HAP-1 (cell line): ENCODE measurements at regions not wholly inside any gene's neighbourhood (a gene's known extent, or its start where the extent isn't known, plus 50 kb on each side); places are given as distances from the start of the nearest gene placed in this dataset.
"Not testable (repeated sequence)": the region's sequence is repeated elsewhere in the genome, so short reads cannot be mapped to it uniquely, and the experiment has no call there.

Experiments
- DNase-seq, 2 experiments: peaks; one replicate each; pipeline ENCODE4 v3.0.0-alpha.2; 2016 to 2020; ENCODE audit warnings: low spot score in 2 of 2
- H3K27me3 ChIP-seq: fragments of 250-450 bp; sonication (Bioruptor Pico); 2 replicates; pipeline ENCODE4 v1.5.1; 2020; ENCODE audit warnings: low read depth, mild to moderate bottlenecking, moderate library complexity
- H3K36me3 ChIP-seq: fragments of 250-450 bp; sonication (Bioruptor Pico); replicated peaks from 2 replicates; pipeline ENCODE4 v1.5.1; 2020; ENCODE audit warnings: mild to moderate bottlenecking
- H3K4me1 ChIP-seq: fragments of 250-450 bp; sonication (Bioruptor Pico); 2 replicates; pipeline ENCODE4 v1.5.1; 2020; ENCODE audit warnings: mild to moderate bottlenecking
- H3K4me3 ChIP-seq: fragments of 250-450 bp; sonication (Bioruptor Pico); 2 replicates; pipeline ENCODE4 v1.5.1; 2020; ENCODE audit warnings: mild to moderate bottlenecking, moderate library complexity
- H3K9me3 ChIP-seq: fragments of 250-450 bp; sonication (Bioruptor Pico); 2 replicates; pipeline ENCODE4 v1.5.1; 2020; ENCODE audit warnings: mild to moderate bottlenecking, moderate library complexity
- in situ Hi-C: fragments of 300-500 bp; cut with MboI; formaldehyde crosslinking; loops from 3 replicates; pipeline ENCODE4 v1.14.3; 2020; ENCODE audit warnings: low sequenced_read_pairs, inconsistent platforms, mixed read lengths

DNA sequence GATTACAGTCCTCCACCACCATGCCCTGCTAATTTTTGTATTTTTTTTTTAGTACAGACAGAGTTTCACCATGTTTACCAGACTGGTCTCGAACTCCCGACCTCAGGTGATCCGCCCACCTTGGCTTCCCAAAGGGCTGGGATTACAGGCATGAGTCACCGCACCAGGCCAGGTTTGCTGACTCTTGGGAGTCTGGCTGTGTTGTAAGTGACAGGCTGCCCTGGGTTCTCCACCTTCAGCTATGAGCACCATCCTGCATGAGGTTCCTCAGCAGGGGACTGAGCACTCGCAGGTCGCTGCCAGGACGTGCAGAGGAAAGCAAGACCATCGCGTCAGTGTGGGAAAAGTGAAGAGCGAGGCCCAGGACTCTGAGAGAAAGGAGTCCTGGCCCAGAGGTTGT lies 112.6 kb upstream of the NDUFV2 start:
- no peak for DNase-seq
- in situ Hi-C loops: loop anchor here (5.0 to 10.0 kb wide), 3 partner anchors 288 to 515 kb away; no protein-coding TSS in a partner anchor
- Histone ChIP-seq H3K4me1 (no peaks in the 10 kb centered on the region), H3K9me3 (no peaks in the 10 kb centered on the region), H3K36me3 (no peaks in the 10 kb centered on the region), H3K4me3 (no peak overlapping the region), H3K27me3 (no peaks in the 10 kb centered on the region)

DNA sequence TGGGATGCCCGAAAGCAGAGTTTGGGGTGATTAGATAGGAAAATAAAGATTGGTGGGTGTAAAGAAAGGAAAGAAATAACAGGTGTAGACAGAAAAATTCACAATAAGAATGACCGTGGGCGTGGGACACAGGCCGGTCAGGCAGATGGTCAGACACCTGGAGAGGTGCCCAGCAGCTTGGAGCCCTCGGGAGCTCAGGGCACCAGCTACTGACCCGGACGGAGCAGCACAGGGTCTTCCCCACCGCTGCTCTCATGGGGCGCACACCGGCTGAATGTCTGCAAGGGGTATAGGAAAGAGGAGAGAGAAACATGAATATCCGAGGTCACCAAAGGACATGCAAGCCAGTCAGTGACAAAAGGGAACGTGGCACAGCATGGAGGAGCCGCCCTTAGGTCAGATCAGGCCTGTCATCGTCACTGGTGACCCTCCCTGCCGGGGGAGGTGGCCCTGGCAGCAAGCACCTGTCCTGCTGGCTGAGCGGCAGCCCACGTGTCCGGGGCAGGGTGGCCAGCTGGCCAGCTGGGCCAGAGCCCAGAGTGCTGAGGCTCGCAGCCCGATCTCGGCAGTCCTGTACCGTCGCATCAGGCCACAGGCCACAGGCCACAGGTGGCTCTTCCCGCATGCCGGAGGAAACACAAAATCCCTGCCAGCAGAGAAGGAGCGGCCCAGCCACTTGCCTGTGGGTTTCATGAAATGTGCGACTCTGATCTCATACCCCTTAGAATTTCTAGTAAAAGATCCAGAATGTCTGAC lies 112.0 kb upstream of the NDUFV2 start:
- no peaks in the 10 kb centered on the region for H3K27me3 ChIP-seq
- H3K4me3 ChIP-seq: no peak overlapping the region
- no peaks in the 10 kb centered on the region for H3K9me3 ChIP-seq
- no peaks in the 10 kb centered on the region for H3K36me3 ChIP-seq
- no peak for DNase-seq
- H3K4me1 ChIP-seq: no peaks in the 10 kb centered on the region
- in situ Hi-C loops: loop anchor here (5.0 kb wide), 1 partner anchor 288 kb away; no protein-coding TSS in a partner anchor

DNA sequence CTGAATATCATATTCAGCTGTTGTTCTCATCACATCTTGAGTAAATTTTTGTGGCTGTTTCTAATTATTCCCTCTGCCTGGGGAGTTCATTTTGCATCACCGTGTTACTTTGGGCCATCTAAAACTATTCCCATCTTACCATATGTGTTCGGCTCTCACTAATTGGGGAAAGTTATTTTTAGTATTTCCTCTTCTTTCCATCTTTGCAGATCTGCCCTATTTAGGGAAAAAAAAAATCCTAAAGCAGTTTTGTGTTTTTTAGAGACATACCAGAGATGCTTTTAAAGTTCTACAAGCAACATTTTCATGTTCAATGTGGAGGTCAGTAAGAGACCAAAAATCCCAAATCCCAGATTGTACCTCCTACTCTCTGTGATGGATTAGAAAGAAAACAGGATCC lies 111.3 kb upstream of the NDUFV2 start:
- Histone ChIP-seq H3K9me3 (no peaks in the 10 kb centered on the region), H3K36me3 (no peaks in the 10 kb centered on the region), H3K4me3 (no peak overlapping the region), H3K27me3 (no peaks in the 10 kb centered on the region), H3K4me1 (no peaks in the 10 kb centered on the region)
- in situ Hi-C loops: loop anchor here (5.0 kb wide), 1 partner anchor 289 kb away; no protein-coding TSS in a partner anchor
- no peak for DNase-seq

DNA sequence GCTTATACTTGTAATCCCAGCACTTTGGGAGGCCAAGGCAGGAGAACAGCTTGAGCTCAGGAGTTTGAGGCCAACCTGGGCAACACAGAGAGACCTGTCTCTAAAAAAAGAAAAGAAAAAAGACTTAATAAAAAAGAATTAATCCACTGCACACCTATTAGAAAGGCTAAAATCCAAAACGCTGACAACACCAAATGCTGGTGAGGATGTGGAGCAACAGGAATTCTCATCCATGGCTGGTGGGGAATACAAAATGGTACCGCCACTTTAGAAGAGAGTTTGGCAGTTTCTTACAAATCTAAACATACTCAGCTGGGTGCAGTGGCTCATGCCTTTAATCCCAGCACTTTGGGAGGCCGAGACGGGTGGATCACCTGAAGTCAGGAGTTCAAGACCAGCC lies 110.0 kb upstream of the NDUFV2 start:
- not testable (repeated sequence) for H3K4me1 ChIP-seq, H3K36me3 ChIP-seq, H3K9me3 ChIP-seq, H3K4me3 ChIP-seq, DNase-seq, H3K27me3 ChIP-seq
- in situ Hi-C loops: loop anchor here (5.0 kb wide), 1 partner anchor 290 kb away; no protein-coding TSS in a partner anchor

DNA sequence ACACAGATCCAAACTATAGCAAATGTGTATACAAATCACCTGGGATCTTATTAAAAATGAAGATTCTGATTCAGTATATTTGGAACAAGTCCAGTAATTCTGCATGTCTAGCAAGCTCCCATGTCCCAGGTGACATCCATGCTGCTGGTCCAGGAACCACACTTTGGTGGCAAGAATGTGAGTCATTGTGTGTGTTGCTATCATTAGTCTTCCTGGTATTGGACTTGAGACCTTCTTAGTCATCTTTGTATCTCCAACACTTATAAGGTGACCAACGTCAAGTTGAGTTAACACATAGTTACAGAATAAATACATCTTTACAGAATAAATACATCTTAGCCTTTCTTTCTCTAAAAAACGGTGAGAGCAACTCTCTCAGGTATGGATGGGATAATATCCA lies 107.9 kb upstream of the NDUFV2 start:
- H3K4me1 ChIP-seq: peaks cover 5% of the 10 kb centered on the region
- no peak for DNase-seq
- H3K27me3 ChIP-seq: no peaks in the 10 kb centered on the region
- H3K36me3 ChIP-seq: no peaks in the 10 kb centered on the region
- peaks cover 4% of the 10 kb centered on the region; the same call in 1 of the 2 replicates for H3K9me3 ChIP-seq
- in situ Hi-C loops: loop anchor here (5.0 kb wide), 1 partner anchor 292 kb away; no protein-coding TSS in a partner anchor
- no peak overlapping the region for H3K4me3 ChIP-seq

DNA sequence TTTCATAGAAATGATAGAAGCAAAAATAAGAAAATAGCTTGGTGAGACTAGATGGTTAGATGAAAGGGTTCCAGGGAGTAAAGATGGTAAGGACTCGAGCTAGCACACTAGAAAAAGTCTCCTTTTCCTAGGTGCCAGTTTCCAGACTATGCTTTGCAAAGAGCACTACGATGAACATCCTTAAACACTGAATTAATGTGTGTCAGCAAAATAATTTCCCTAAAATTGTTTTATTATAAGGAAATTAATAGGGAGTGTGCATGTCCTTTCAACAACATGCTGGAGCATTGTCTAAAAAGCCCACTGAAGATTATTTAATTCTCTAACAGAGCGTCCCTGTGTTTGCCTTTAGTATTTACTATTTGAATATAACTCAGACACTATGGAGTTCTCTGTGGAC lies 107.4 kb upstream of the NDUFV2 start:
- in situ Hi-C loops: no loop called here
- Histone ChIP-seq H3K36me3 (no peaks in the 10 kb centered on the region), H3K4me3 (no peak overlapping the region), H3K4me1 (peaks cover 5% of the 10 kb centered on the region), H3K27me3 (no peaks in the 10 kb centered on the region), H3K9me3 (peaks cover 4% of the 10 kb centered on the region; the same call in 1 of the 2 replicates)
- no peak for DNase-seq

DNA sequence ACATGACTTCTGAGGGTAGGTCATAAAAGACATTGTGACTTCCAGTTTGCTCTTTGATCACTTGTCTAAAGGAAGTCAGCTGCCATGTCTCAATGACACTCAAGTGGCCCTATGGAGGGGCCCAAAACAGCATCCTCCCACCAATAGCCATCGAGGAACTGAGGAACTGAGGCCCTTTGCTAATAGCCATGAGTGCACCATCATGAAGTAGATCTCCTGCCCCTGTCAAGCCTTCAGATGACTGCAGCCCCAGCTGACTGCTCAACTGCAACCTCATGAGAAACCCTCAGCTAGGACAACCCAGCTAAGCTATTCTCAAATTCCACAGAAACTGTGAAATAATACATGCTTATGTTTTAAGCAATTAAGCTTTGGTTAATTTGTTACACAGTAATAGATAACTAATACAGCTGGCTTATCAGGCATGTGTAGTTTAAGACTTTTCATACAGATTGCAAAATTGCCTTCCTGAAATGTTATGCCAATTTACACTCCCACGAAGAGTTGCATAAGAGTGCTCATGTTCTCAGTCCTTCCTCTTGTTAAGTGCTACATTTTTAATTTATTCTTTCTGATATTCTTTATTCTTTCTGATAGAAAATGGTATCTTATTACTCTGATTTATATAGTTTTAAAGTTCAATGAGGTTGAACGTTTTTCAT lies 105.6 kb upstream of the NDUFV2 start:
- Histone ChIP-seq H3K36me3 (no peaks in the 10 kb centered on the region), H3K4me1 (peaks cover 5% of the 10 kb centered on the region), H3K9me3 (peaks cover 4% of the 10 kb centered on the region; the same call in 1 of the 2 replicates), H3K4me3 (no peak overlapping the region), H3K27me3 (no peaks in the 10 kb centered on the region)
- in situ Hi-C loops: no loop called here
- no peak for DNase-seq

DNA sequence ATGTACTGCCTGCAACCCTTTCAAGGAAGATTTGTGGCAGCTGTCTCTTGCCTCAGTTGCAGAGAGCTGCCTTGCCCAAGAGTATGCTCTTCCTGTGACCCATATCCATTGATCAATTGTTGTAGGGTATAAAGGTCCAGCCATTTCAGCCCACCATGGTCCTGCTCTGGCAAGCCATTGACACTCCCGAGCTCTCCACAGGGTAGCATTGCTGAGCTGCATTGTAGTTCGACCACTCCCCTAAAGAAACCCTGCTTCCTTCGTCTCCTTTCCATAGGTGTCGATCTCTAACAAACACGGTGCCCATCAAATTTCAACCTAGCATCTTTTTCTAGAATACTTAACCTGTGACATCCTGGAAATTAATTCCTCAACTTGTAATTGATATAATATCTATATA lies 104.9 kb upstream of the NDUFV2 start:
- Histone ChIP-seq H3K36me3 (no peaks in the 10 kb centered on the region), H3K9me3 (peaks cover 4% of the 10 kb centered on the region; the same call in 1 of the 2 replicates), H3K27me3 (no peaks in the 10 kb centered on the region), H3K4me3 (no peak overlapping the region), H3K4me1 (peaks cover 5% of the 10 kb centered on the region)
- DNase-seq: no peak
- in situ Hi-C loops: no loop called here

DNA sequence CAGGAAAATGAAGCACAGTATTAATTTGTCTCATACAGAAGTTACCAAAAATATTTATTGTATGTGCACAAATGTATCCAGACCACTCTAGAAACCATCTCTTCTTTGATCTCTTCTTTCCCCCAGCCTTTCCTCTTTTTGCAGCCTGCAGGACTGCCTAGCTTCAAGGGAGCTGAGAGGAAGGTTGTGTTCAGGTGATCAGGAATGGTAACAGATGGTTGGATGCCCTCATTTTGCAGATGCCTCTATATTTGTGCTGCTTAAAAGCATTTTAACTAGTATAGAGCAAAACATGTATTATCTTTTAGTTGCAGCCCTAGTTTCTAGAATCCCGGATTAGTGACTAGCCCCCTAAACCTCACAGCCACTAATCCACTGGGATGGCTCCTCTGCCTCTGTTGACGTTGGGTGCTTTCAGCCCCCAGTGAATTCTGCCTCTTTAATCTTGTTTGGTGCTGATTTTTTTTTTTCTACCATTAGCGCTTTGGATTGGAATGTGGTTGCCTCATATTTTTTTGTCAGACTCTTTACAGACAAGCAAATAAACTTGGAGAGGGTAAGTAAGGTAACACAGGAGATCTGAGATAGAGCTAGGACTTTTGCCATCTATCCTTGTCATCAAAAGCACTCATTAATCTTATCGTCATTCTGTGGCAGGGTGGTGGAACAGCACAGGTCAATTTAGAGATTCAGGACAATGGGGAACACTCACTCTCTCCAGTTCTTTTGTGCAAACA lies 103.8 kb upstream of the NDUFV2 start:
- peaks cover 5% of the 10 kb centered on the region for H3K4me1 ChIP-seq
- no peaks in the 10 kb centered on the region for H3K27me3 ChIP-seq
- peak in 1 of 2 experiments; percentile 14 for DNase-seq
- H3K36me3 ChIP-seq: no peaks in the 10 kb centered on the region
- H3K9me3 ChIP-seq: peaks cover 4% of the 10 kb centered on the region; the same call in 1 of the 2 replicates
- in situ Hi-C loops: no loop called here
- H3K4me3 ChIP-seq: no peak overlapping the region

DNA sequence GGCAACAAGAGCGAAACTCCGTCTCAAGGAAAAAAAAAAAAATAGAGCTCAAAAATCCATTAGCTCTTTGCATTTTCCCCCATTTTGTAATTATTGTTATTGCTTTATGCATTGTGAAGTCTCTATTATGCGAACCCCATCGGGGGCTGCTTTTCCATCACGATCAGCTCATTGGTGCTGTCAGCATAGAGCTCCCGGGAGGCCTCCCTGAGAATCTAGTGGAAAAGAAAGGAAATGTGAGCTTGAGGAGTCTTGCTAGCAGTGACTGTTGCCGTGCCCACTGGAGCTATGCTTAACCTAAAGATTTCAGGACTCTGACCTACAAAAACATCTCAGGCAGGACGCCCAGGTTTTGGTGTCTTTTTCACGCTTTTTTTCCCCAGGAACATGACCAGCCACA lies 102.6 kb upstream of the NDUFV2 start:
- H3K27me3 ChIP-seq: no peaks in the 10 kb centered on the region
- peaks cover 4% of the 10 kb centered on the region; the same call in 1 of the 2 replicates for H3K9me3 ChIP-seq
- peaks cover 5% of the 10 kb centered on the region for H3K4me1 ChIP-seq
- in situ Hi-C loops: no loop called here
- no peak for DNase-seq
- no peak overlapping the region for H3K4me3 ChIP-seq
- no peaks in the 10 kb centered on the region for H3K36me3 ChIP-seq

DNA sequence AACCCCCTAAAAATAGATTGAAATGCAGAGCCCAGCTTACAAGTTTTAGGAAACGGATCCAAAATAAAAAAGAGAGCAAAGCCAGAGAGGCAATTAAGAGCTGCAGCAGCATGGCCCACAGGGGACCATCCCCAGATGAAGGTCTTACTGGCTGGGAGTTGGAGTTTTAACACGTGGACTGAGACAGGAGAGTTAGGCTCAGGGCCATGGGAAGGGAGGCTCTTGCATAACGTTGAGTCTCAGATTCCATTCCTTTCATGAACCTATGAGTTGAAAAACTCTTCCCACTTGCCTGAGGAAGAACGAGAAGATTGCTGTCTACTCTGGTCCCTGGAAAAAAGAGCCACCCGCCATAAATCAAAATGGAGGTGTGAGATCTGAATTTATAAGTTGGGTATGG lies 101.8 kb upstream of the NDUFV2 start:
- Histone ChIP-seq H3K9me3 (peaks cover 4% of the 10 kb centered on the region; the same call in 1 of the 2 replicates), H3K4me1 (peaks cover 5% of the 10 kb centered on the region)

DNA sequence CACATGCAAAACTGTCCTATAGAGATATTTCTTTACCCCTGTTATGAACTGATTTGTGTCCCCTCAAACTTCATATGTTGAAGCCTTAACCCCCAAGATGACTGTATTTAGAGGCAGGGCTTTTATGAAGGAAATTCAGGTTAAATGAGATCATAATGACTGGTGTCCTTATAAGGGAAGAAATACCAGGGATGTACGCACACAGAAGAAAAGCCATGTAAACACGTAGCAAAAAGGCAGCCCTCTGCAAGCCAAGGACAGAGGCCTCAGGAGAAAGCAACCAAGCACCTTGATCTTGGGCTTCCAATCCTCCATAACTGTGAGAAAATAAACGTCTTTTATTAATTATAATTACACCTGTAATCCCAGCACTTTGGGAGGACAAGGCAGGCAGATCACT lies 101.3 kb upstream of the NDUFV2 start:
- Histone ChIP-seq H3K4me1 (peaks cover 5% of the 10 kb centered on the region), H3K36me3 (no peaks in the 10 kb centered on the region), H3K4me3 (no peak overlapping the region), H3K9me3 (peaks cover 4% of the 10 kb centered on the region; the same call in 1 of the 2 replicates), H3K27me3 (no peaks in the 10 kb centered on the region)
- no peak for DNase-seq
- in situ Hi-C loops: no loop called here

More for the DNA sequence above, 101.8 kb upstream of the NDUFV2 start:
- no peak for DNase-seq
- Histone ChIP-seq H3K36me3 (no peaks in the 10 kb centered on the region), H3K4me3 (no peak overlapping the region), H3K27me3 (no peaks in the 10 kb centered on the region)
- in situ Hi-C loops: no loop called here

DNA sequence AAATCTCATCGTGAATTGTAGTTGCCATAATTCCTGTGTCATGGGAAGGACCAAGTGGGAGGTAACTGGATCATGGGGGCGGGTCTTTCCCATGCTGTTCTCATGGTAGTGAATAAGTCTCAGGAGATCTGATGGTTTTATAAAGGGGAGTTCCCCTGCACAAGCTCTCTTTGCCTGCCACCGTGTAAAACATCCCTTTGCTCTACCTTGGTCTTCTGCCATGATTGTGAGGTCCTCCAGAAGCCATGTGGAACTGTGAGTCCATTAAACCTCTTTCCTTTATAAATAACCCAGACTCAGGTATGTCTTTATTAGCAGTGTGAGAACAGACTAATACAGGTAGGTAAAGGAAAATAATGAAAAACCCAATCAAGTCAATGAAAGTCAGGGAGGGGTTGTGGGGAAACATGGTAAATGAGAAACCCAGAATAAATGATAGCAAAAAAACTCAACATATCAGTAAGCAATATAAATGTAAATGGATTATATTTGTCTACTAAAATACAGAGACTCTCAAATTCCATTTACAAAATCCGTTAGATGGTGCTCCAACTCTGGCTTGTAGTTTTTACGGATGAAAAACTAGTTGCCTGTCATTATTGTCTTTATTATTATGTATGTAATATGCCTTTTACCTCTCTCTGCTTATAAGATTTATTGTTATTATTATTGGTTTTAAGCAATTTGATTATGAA lies 98.9 kb upstream of the NDUFV2 start:
- in situ Hi-C loops: no loop called here
- peaks cover 5% of the 10 kb centered on the region for H3K4me1 ChIP-seq
- no peaks in the 10 kb centered on the region for H3K9me3 ChIP-seq
- DNase-seq: no peak
- H3K4me3 ChIP-seq: no peak overlapping the region
- no peaks in the 10 kb centered on the region for H3K27me3 ChIP-seq
- H3K36me3 ChIP-seq: no peaks in the 10 kb centered on the region
